ENCODE measurements at regions not wholly inside any gene's neighbourhood (a gene's known extent, or its start where the extent isn't known, plus 50 kb on each side); places are given as distances from the start of the nearest gene placed in this dataset.

DNA sequence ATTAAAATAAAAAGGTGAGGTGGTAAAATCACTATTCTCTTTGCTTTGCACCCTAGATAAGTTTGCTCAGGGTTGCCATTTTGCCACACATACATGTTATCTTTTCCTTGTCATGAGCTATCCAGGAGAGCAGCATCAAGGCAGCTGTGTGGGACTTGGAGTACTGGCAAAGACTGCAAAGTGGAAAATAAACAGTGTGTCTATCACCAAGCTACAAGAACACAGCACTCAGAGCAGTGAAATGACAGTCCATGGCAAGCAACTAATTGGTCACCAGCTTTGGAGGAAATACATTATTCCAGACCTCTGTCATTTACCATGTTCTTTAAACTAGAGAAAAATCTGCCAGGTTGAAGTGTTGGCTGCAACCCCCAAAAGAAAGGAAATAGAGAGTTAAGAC, 687.8 kb upstream of the FANCL start:
- TF ChIP-seq, protein P1, sequence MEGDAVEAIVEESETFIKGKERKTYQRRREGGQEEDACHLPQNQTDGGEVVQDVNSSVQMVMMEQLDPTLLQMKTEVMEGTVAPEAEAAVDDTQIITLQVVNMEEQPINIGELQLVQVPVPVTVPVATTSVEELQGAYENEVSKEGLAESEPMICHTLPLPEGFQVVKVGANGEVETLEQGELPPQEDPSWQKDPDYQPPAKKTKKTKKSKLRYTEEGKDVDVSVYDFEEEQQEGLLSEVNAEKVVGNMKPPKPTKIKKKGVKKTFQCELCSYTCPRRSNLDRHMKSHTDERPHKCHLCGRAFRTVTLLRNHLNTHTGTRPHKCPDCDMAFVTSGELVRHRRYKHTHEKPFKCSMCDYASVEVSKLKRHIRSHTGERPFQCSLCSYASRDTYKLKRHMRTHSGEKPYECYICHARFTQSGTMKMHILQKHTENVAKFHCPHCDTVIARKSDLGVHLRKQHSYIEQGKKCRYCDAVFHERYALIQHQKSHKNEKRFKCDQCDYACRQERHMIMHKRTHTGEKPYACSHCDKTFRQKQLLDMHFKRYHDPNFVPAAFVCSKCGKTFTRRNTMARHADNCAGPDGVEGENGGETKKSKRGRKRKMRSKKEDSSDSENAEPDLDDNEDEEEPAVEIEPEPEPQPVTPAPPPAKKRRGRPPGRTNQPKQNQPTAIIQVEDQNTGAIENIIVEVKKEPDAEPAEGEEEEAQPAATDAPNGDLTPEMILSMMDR (IDR thresholded peaks at IDR 0.05): no peak
- TF ChIP-seq POLR2A (IDR thresholded peaks at IDR 0.05): no peak
